ENCODE measurements at regions not wholly inside any gene's neighbourhood (a gene's known extent, or its start where the extent isn't known, plus 50 kb on each side); places are given as distances from the start of the nearest gene placed in this dataset.
A peak's percentile ranks its signal among the peaks of the same experiment; 100 is the strongest.

GRCh38 chr5:171604195-171604594, 181.4 kb upstream of the SMIM23 start:
- Histone ChIP-seq H2AFZ (ENCODE audit: low read length) (no peak overlapping the region), H3K27ac (ENCODE audit: extremely low read length, insufficient read depth, low read length) (no peak overlapping the region), H3K4me2 (ENCODE audit: low read depth, low read length) (no peak overlapping the region), H4K20me1 (ENCODE audit: insufficient read depth, low read length) (no peaks in the 10 kb centered on the region), H3K27me3 (ENCODE audit: control insufficient read depth in 1 of 2, insufficient read depth in 2 of 2, low read length in 2 of 2) (no peaks in the 10 kb centered on the region; a peak in 1 of 5 replicates), H3K36me3 (replicated peaks in 1 of 2; ENCODE audit: control insufficient read depth in 1 of 2, insufficient read depth in 2 of 2, low read length in 2 of 2) (no peaks in the 10 kb centered on the region), H3K9ac (ENCODE audit: insufficient read depth, low read depth, low read length) (no peak overlapping the region), H3K4me3 (replicated peaks in 1 of 3; ENCODE audit: insufficient read depth in 1 of 3, low read depth in 2 of 3, low read length in 3 of 3) (no peak overlapping the region), H3K4me1 (ENCODE audit: insufficient read depth, low read length) (no peaks in the 10 kb centered on the region), H3K9me3 (ENCODE audit: low read length) (peaks cover 7% of the 10 kb centered on the region; the same call in 1 of the 2 replicates), H3K79me2 (ENCODE audit: insufficient read depth, low read length) (no peaks in the 10 kb centered on the region)
- intact Hi-C loops (cut with micrococcal nuclease; ENCODE audit: unreplicated experiment) (no loop called here), in situ Hi-C loops (cut with HindIII; ENCODE audit: extremely low pct_ligation_motif_present, low pct_unique_long_range_greater_than_20kb) (no loop called here)
- TF ChIP-seq ZNF766 (CRISPR knock-in tag; IDR thresholded peaks at IDR 0.05; ENCODE audit: borderline replicate concordance) = no peak
- no peak for TF ChIP-seq SRY (CRISPR knock-in tag; IDR thresholded peaks at IDR 0.05)
- TF ChIP-seq ONECUT2 (CRISPR knock-in tag; IDR thresholded peaks at IDR 0.05) = peak; percentile 77
- TF ChIP-seq KAT2B (IDR thresholded peaks at IDR 0.05; ENCODE audit: borderline replicate concordance, low read depth, low read length) = peak; percentile 94
- TF ChIP-seq DNMT3B (CRISPR knock-in tag; conservative IDR thresholded peaks at IDR 0.05) = no peak
- BruUV-seq (replicated peaks) = no TSS peak
- ChIA-PET CTCF (ENCODE audit: low intra/inter-chr PET ratio, low total read pairs) (no interaction called here), POLR2A (no interaction called here)
- ATAC-seq (no peak), FAIRE-seq (no peak), DNase-seq (ENCODE audit: low spot score) (no peak)

GRCh38 chr5:171606414-171607024, 179.1 kb upstream of the SMIM23 start:
- DNase-seq (ENCODE audit: low spot score) (no peak), FAIRE-seq (no peak), ATAC-seq (no peak)
- H3K27me3 ChIP-seq (ENCODE audit: control insufficient read depth in 1 of 2, insufficient read depth in 2 of 2, low read length in 2 of 2) = no peaks in the 10 kb centered on the region
- H3K27ac ChIP-seq (ENCODE audit: extremely low read length, insufficient read depth, low read length) = no peak overlapping the region
- no peaks in the 10 kb centered on the region for H3K79me2 ChIP-seq (ENCODE audit: insufficient read depth, low read length)
- H3K4me3 ChIP-seq (replicated peaks in 1 of 3; ENCODE audit: insufficient read depth in 1 of 3, low read depth in 2 of 3, low read length in 3 of 3) = no peak overlapping the region
- BruUV-seq (replicated peaks) = no TSS peak
- ChIA-PET CTCF (ENCODE audit: low intra/inter-chr PET ratio, low total read pairs) (no interaction called here), POLR2A (no interaction called here)
- H3K36me3 ChIP-seq (replicated peaks in 1 of 2; ENCODE audit: control insufficient read depth in 1 of 2, insufficient read depth in 2 of 2, low read length in 2 of 2) = no peaks in the 10 kb centered on the region
- H2AFZ ChIP-seq (ENCODE audit: low read length) = no peak overlapping the region
- intact Hi-C loops (cut with micrococcal nuclease; ENCODE audit: unreplicated experiment) = no loop called here
- in situ Hi-C loops (cut with HindIII; ENCODE audit: extremely low pct_ligation_motif_present, low pct_unique_long_range_greater_than_20kb) = no loop called here
- no peak overlapping the region for H3K4me2 ChIP-seq (ENCODE audit: low read depth, low read length)
- H3K9me3 ChIP-seq (ENCODE audit: low read length) = peaks cover 7% of the 10 kb centered on the region; the same call in 1 of the 2 replicates
- H3K9ac ChIP-seq (ENCODE audit: insufficient read depth, low read depth, low read length) = no peak overlapping the region
- H4K20me1 ChIP-seq (ENCODE audit: insufficient read depth, low read length) = no peaks in the 10 kb centered on the region
- H3K4me1 ChIP-seq (ENCODE audit: insufficient read depth, low read length) = no peaks in the 10 kb centered on the region
- no peak for TF ChIP-seq BRCA1 (CRISPR knock-in tag; IDR thresholded peaks at IDR 0.05)
- peak; percentile 81 for TF ChIP-seq ZNF646 (CRISPR knock-in tag; IDR thresholded peaks at IDR 0.05)
- no peak for TF ChIP-seq ZNF713 (CRISPR knock-in tag; IDR thresholded peaks at IDR 0.05)
- TF ChIP-seq ZBTB33 (CRISPR knock-in tag; IDR thresholded peaks at IDR 0.05) = no peak
- no peak for TF ChIP-seq ZNF563 (CRISPR knock-in tag; IDR thresholded peaks at IDR 0.05)

Measured in HepG2 (cell line).